ENCODE measurements at regions not wholly inside any gene's neighbourhood (a gene's known extent, or its start where the extent isn't known, plus 50 kb on each side); places are given as distances from the start of the nearest gene placed in this dataset.

DNA sequence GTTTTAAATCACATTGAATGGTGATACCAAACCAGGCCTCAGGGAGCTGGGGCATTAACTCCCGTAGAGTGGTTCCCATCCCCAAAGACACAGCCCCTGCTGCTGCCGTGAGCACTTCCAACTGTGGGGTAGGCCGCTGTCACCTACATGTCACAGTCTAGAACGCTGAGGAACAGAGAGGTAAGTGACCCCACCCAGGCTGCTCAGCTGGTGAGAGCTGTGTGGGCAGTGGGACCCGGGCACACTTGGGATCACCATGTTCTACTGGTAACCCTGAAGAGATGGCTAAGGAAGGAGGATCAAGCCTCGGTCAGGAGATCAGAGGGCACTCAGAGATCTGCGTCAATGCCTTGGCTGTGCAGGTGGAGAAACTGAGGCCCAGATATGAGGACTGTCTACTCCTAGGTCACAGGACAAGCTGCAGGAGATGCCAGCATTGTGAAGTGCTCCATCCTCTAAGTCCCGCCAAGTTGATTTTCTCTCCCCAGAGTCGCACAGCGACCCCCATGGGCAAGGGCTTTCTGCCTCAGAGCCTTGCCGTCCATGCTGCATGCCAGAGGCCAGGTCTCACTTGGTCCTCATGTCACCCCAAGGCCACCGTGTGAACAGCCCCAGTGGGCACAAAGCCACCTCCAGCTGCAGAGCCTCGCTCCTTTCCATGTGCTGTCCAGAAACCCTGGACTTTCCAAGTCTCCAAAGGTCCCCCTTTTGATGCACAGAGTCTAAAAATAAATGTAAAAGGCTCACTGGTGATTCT, 144.2 kb upstream of the OTOS start:
- no peak for DNase-seq (ENCODE audit: low read depth in 3 of 3)

DNA sequence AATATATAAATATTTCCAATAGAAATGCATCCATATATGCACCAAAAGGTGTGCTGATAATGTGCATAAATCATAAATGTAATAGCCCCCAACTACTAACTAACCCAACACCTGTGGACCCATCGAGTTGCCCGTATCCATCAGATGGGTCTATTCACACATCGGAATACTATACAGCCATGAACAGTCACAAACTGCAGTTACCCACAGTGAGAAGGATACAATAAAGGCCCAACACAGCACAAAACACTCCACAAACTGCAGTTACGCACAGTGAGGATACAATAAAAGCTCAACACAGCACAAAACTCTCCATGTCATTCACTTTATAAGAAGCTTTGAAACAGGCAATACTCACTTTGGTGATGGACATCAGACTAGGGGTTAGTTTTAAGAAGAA, 145.3 kb upstream of the OTOS start:
- no peak for DNase-seq (ENCODE audit: low read depth in 3 of 3)

DNA sequence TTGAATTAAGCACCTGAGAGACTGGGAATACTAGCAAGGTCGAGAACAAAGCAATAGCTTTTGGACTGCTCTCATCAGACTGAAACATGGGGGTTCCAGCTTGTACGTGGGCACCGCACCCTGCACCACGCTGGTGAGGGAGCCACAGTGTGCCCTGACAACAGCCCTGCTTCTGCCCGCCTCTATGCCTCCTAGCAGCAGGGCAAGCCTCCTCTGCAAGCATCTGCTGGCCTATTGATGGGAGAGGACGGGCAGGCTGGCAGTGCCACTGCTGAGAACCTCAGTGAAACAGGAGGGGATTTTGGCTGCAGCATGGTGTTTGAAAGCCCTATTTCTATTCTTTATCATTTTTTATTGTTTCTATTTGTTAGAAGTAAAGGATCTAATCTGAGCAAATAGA, 146.1 kb upstream of the OTOS start:
- DNase-seq (ENCODE audit: low read depth in 3 of 3): no peak

DNA sequence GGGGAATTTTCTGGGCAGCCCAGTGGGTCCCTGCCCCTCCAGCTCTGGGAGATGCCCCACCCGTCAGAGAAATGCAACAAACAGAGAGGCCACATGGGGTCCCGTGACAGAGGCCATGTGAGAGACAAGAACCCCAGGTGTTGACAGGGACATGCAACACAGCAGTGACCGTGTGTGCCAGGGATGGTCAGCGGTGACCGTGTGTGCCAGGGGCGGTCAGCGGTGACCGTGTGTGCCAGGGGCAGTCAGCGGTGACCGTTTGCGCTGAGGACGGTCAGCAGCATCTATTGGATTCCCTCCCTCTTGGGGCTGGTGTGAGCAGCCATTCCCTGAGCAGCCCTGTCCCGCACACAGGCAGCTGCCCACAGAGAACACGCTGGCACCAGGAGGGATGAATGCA, 146.6 kb upstream of the OTOS start:
- DNase-seq (ENCODE audit: low read depth in 3 of 3): no peak

DNA sequence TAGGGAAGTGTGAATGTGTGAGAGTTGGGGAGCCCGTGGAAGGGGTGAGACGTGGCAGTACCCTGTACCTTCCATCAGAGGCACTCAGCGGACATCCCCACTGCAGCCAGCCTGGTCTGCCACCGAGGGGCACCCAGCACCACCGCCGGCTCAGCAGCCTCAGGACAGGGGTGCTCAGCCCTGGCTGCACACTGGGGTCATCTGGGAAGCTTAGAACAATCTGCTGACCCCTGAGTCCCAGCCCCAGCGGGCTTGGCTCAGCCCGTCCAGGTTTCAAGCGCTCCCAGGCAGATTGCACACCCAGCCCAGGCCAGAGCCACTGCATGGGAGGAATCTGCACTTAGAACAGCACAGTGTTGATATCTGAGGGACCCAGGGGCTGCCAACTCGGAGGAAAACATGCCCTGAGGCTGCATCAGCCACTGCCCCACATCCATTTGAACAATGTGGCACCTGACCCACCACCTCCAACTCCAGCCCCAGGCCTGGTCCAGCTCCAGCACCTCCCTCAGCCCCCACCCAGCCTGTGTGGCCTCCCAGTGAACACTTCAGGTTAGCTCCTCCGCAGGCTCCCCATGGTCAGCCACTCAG, 147.1 kb upstream of the OTOS start:
- no peak for DNase-seq (ENCODE audit: low read depth in 3 of 3)

DNA sequence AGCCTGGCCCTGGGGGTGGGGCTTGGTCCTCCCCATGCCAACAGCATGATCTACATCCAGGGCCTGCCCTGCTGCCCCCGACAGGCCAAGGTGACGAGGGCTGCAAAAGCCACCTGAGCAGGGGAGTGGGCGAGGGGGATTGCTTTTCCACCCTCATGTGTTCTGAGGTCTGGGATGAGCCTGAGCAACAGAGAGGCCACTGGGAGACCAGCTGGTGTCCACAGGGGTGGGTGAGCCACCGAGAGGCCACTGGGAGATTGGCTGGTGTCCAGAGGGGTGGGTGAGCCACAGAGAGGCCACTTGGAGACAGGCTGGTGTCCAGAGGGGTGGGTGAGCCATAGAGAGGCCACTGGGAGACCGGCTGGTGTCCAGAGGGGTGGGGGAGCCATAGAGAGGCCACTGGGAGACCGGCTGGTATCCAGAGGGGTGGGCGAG, 147.4 kb upstream of the GPC1 start:
- no peak for DNase-seq (ENCODE audit: low read depth in 3 of 3)

DNA sequence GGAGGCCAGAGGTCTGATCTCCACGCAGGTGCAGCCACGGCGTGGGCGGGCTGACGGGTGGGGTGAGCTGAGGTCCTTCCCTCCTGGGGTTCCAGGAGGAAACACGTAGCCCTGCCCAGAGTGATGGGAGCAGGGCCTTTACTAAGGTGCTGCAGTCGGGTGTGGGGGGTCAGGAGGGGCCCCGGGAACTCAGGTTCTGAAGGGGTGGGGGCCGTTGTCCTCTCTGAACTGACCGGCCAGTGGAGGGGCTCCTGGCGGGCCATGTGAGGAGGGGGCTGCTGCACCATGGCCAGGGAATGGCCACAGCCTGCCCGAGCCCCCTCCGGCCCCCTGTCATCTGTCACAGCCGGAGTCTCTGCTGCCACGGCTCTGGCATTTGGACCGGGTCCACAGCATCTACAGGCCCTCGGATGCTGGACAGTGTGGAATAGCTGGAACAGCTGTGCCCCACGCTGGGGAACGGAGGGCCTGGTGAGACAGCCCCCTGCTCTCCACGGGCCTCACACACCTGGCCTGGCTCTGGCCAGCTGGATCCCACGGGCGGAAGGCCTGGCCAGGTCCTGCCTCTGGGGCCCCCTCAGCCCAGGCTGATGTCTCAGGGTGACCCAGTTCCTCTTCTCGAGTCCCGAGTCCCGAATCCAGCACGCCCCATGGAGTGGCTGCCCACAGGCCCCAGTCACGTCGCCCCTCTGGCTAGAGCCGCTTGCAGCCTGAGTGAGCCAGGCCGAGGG, 145.6 kb upstream of the GPC1 start:
- no peak for DNase-seq (ENCODE audit: low read depth in 3 of 3)

DNA sequence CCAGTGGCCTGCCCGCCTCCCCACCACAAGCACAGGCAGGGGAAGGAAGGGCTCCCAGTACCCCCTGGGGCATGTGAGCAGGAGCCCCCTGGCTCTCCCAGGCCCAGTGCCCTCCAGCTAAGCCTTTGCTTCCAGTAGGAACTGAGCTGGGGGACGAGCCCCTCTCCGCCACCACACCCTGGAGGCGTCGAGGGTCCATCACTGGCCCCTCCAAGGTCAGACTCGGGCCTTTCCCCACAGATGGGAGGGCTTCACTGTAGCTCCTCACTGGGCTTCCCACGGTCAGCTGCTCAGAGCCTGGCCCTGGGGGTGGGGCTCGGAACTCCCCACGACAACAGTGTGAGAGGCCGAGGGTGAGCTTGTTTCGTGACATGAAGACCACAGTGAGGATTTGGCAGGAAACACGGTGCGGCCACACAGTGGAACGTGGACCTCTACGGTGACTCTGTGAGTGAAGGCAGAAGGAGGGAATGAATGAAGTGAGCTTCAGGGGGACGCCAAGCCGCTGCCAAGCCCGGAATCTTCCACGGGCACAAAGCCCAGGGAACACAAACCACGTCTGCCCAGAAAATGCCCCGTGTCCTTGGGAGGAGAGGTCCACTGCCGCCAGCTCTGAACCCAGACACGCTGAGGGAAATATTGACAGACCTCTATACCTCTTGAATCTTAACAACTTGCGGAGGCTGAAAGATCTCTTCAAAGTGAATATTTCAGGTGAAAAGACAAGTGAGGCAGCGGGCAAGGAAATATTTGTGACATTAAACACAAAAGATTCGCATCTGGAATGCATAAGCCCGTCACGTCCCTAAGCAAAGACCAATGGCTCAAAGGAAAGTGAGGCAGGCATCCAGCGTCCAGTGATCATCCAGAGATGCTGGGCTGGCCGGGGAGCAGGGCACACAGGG, 144.8 kb upstream of the GPC1 start:
- DNase-seq (ENCODE audit: low read depth in 3 of 3): no peak

DNA sequence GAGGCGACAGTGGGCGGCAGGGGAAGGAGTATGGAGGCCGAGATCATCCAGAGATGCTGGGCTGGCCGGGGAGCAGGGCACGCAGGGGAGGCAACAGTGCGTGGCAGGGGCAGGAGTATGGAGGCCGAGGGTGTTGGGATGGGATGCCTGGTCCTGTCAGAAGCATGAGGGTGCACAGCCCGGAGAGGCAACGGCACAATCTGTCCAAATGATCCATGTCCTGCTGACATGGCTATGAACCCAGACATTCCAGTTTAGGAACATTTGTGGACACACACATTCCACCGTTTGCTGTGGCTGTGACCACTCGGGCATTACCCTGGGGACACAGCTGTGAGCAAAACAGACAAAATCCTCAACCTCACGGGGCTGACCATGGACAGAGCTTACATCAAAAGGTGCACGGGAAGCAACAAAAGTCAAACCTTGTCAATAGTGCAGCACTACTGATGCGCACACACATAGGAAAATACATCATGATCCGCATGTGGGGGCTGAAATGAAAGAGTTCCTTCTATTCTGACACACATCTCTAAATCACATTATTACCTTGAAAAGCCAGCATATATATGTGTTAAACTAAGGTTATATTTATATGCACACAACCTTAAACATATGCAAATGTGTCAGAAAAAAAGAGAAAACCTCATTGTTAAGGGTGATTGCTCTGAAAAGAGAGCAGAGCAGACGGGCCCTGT, 144.0 kb upstream of the GPC1 start:
- no peak for DNase-seq (ENCODE audit: low read depth in 3 of 3)

DNA sequence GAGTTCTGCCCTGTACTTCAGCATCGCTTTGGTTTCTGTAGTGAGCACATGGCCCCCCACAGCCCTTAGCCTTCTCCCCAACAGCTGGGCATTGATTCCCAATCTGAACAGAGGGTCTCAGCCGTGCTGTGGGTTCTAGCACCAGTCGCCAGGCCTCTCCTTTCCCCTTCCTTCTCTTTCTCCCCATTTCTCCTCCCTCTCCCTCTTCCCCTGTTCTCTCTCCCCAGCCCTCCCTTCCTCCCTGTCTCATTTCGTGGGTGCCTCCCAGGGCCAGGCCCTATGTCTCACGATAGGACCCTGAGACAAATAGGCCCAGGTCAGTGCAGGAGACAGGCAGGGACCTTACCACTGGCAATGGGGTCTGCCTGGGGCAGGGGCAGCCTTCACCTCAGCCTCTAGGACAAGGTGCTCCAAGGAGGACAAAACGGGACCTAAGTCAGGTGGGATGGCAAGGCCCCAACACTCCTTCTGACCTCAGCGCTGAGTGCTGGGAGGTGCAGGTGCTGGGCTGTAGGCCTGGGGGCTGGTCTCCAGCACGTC, 143.4 kb upstream of the GPC1 start:
- DNase-seq (ENCODE audit: low read depth in 3 of 3): no peak

DNA sequence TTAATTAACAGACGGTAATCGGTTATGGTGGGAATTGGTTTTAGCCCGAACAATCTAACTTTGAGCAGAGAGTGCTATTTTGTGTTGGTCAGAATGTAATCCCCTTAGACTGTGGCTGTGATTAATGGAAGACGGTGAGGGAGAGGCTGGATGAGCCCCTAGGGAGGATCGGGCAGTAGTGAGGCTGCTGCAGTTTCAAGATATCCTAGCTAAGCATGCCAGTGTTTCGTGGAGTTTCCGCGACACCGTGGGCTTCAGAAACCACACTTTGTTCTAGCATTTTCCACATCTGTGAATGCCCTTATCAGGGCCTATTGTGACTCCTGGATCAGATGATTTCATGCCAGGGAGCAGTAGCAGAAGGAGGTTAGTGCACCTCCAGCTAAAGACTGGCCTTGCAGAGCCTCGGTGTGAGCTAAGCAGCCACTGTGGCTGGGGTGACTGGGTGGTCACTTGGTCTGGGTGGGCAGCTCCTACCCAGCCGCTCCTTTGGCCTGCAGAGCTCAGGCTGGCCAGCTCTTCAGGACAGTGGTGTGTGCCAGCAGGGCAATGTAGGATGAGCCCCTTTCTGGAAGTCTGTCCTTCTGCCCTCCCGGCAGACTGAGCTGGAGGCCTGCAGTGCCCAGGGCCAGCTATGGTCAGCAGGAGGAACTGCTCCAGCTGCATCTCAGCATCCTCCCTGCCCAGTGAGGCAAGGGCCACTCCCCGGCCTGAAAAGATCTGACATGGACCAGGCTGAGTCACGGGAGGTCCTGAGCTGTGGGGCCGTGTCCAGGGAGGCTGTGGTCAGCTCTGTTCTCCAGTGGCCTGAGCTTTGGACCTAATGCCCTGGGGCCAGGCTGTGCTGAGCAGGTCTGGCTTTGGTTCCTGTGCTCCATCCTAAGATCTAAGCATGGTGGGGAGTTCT, 142.6 kb upstream of the GPC1 start:
- DNase-seq (ENCODE audit: low read depth in 3 of 3): no peak

DNA sequence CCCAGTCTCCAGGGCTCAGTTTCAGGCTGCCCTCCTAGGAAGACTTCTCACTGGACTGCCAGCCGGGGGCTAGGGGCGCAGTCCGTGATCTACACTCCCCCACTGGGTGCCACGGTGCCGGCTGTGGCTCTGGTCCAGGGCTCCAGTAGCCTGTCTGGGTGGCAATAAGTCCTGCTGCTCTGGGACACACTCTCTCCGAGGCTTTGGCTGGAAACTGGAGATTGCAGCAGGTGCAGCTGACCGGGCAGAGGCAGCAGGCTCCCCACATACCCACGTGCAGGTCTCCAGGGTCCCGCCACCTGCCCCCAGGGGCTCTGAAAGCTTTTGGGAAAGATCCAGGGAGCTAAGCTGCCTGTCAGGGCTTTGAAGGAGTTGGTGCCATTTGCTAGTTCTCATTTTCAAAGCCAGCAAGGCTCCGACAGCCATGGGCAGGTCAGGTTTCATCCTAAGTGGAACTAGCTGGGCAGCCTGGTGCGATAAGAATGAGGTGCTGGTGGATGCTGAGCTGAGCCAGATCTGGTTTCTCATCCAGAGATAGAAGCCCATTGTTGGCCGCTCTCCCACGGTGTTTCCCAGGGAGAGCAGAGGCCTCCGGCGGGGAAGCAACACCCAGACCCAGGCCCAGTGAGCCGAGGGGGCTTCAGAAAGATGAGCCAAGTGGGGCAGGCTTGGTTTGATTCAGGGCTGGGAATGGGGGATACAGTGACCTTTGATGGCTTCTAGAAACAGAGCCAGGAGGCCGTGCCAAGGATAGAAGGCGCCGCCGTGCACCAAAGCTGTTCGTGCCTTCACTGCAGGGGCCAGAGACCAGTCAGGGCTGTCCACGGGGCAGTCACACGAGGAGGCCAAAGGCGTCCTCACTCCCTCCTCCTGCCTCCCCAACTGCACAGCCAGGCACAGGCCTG, 141.7 kb upstream of the GPC1 start:
- DNase-seq (ENCODE audit: low read depth in 3 of 3): no peak

DNA sequence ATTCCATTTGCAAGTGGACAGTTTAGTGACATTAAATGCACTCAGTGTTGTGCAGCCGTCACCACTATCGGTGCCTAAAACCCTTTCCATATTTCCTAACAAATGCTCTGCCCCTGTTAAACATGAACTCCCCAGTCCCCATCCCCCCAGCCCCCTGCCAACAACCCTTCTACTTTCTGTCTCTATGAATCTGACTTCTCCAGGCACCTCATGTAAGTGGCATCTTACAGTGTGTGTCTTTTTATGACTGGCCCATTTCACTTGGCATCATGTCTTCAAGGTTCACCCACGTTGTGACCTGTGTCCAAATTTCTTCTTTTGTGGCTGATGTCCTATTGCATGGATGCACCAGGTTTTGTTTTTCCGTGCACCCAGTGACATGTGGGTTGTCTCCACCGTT, 140.9 kb upstream of the GPC1 start:
- DNase-seq (ENCODE audit: low read depth in 3 of 3): no peak

DNA sequence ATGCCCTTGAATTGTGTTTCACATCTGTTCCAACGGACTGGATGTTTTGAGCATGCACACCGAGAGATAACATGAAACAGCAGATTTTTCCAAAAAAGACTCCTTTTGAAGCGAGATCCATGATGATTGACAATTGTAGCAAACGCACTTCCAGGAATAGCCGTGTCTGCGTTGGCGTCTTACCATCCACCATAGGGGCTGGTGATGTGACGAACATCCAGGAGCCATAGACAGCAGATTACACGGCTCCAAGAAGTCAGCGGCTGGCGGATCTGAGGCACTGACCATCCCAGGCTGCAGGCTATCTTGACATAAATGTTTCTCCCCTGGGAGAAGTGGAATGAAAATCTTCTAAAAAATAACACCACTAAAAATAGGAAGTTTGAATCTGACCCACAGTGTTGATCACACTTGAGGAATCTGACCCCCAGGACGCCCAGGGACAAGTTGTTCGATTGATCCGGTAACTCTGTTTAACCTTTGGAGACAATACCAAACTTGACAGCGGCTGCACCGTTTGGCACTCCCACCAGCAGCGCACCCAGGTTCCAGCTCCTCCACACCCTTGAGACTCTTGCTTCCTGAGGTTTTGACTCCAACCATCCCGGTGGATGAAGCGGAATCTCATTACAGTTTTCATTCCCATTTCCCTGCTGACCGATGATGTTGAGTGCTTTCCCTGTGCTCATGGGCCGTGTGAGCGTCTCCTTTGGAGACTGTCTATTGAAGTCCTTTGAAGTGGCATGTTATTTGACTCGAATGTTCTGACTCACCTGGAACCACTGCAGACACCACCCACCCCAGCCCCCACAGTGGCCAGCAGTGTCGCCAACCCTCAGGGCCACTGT, 140.0 kb upstream of the GPC1 start:
- no peak for DNase-seq (ENCODE audit: low read depth in 3 of 3)

DNA sequence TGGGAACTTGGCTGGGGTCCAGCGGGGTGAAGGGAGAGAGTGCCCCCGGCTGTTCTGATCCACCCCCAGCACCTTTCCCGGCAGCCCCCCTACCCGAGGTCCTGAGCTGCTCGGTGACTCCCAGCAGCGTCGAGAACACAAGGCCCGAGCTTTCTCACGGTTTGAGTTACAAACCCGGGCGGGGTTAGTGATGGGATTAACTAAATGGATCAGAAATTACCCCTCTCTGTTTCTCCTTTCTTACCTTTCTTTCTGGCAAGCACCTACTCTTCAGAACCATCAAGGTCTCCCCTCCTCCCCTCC, 139.4 kb upstream of the GPC1 start:
- DNase-seq (ENCODE audit: low read depth in 3 of 3): no peak

DNA sequence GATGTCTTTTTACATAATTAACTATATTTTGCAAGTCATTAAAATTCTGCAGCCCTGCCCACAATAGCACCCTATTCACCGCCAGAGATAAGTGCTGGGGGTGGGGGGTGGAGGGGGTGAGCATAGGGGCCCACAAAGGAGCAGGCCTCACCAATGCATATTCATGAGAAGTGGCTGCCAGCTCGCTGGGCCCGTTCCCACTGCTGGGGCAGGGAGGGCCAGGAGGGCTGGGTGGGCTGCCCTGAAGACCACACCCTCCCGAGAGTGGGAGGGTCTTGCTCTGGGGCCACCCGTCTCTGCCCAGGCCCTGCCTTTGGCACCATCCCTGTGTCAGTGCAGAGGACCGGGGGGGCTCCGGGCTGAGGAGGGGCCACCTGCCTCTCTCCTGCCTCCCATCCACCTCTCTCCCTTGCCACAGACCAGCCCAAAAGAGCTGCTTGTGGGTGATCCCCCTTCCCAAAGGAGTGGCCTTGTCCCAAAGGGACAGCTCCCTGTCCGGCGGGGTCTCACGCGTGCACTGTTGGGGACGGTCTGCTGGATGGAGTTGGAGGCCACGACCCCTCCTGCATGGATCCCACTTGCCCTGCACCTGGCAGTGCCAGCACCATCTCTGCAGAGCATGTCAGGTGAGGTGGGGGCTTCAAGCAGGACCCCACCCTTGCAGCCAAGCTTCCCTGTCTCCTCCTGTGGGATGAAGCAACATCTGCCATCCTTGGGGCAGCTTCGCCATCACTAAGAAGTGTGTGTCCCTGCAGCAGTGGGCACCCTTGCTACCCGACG, 138.8 kb upstream of the GPC1 start:
- DNase-seq (ENCODE audit: low read depth in 3 of 3): no peak

Data from stimulated activated CD4-positive, alpha-beta T cell treated with anti-CD3 and anti-CD28 coated beads, TNF-alpha, amount 100 ng/mL, for 48 hours (primary cell).